K562 (cell line): ENCODE measurements at regions not wholly inside any gene's neighbourhood (a gene's known extent, or its start where the extent isn't known, plus 50 kb on each side); places are given as distances from the start of the nearest gene placed in this dataset.

Experiments used
- ATAC-seq: fragments of 200-7000 bp; cut with Tn5 transposase; 3 replicates; pipeline ENCODE4 v1.9.1; 2020; ENCODE audit warnings: moderate library complexity
- BruUV-seq: library from RNA; stranded (reverse); fragments of 400-500 nt; replicated peaks from 2 replicates; lab custom pipeline; 2021; lab: Mats Ljungman, UMichigan
- CTCF ChIA-PET: fragments of 300-600 bp; formaldehyde crosslinking; extraction: SDS; loops from one replicate; lab custom pipeline; 2021; ENCODE audit warnings: low intra/inter-chr PET ratio; lab: Yijun Ruan, JAX
- POLR2A ChIA-PET: fragments of 300-600, 350-650 bp; sonication (Branson Sonifier 250); formaldehyde crosslinking; extraction: SDS; loops from one replicate; lab custom pipeline; 2021; ENCODE audit warnings: antibody characterized with exemption, inconsistent platforms; lab: Yijun Ruan, JAX
- DNase-seq, 4 experiments: peaks; one replicate each; pipeline versions ENCODE4 v3.0.0 to v3.0.0-alpha.2; 2011 to 2018; ENCODE audit warnings: low spot score in 3 of 4, mixed read lengths in 3 of 4; ENCODE audit errors: extremely low read depth in 1 of 4
- FAIRE-seq: peaks from 2 replicates; lab custom pipeline; 2011; peaks lifted over from hg19 to GRCh38; lab: Jason Lieb, UNC
- H2AFZ ChIP-seq: 2 replicates; pipeline ENCODE4 v1.6.0; 2011; ENCODE audit warnings: low read depth, low read length, control low read depth, inconsistent platforms
- H3K27ac ChIP-seq: fragments of 200-600 bp; 3 replicates; pipeline ENCODE4 v1.8.0; 2011; ENCODE audit warnings: low read depth, mild to moderate bottlenecking, control low read depth, inconsistent platforms, low read length, moderate library complexity, mixed read lengths; ENCODE audit errors: extremely low read depth
- H3K27me3 ChIP-seq, 2 experiments: fragments of 300-600 bp in 1 of 2; 2 replicates in 1 of 2; 3 replicates in 1 of 2; pipeline versions ENCODE4 v1.6.0 to v1.8.0; 2011; ENCODE audit warnings: inconsistent platforms in 2 of 2, low read length in 2 of 2, mild to moderate bottlenecking in 1 of 2, mixed read lengths in 1 of 2, moderate library complexity in 1 of 2; ENCODE audit not compliant: control insufficient read depth in 2 of 2, insufficient read depth in 2 of 2
- H3K36me3 ChIP-seq: fragments of 300-600 bp; 3 replicates; pipeline ENCODE4 v1.8.0; 2011; ENCODE audit warnings: mild to moderate bottlenecking, low read length, inconsistent platforms; ENCODE audit not compliant: control insufficient read depth, insufficient read depth
- H3K4me1 ChIP-seq, 2 experiments: fragments of 200-600 bp in 1 of 2; replicated peaks in 1 of 2; 2 replicates in 1 of 2; 3 replicates in 1 of 2; pipeline versions ENCODE4 v1.5.1 to v1.8.0; 2011; ENCODE audit warnings: inconsistent platforms in 2 of 2, low read length in 2 of 2, mild to moderate bottlenecking in 1 of 2, mixed read lengths in 1 of 2, moderate library complexity in 1 of 2; ENCODE audit not compliant: control insufficient read depth in 2 of 2, insufficient read depth in 2 of 2
- H3K4me2 ChIP-seq: 2 replicates; pipeline ENCODE4 v1.6.1; 2011; ENCODE audit warnings: low read length, control low read depth, inconsistent platforms, mixed read lengths; ENCODE audit not compliant: insufficient read depth
- H3K4me3 ChIP-seq: fragments of 200-600 bp; sonication (generic), shearing (Covaris generic); 2 replicates; pipeline ENCODE4 v1.5.1; 2016; ENCODE audit warnings: control low read depth, inconsistent platforms
- H3K79me2 ChIP-seq: fragments of 200-600 bp; 3 replicates; pipeline ENCODE4 v1.8.0; 2011; ENCODE audit warnings: low read length, inconsistent platforms; ENCODE audit not compliant: control insufficient read depth, insufficient read depth
- H3K9ac ChIP-seq, 2 experiments: 2 replicates each; pipeline versions ENCODE4 v1.6.0 to v1.6.1; 2011; ENCODE audit warnings: low read depth in 2 of 2, low read length in 2 of 2, control low read depth in 1 of 2, inconsistent platforms in 1 of 2, mild to moderate bottlenecking in 1 of 2, mixed read lengths in 1 of 2; ENCODE audit not compliant: insufficient read depth in 1 of 2
- H3K9me1 ChIP-seq: one replicate; pipeline ENCODE4 v1.6.0; 2011; ENCODE audit warnings: inconsistent platforms, mild to moderate bottlenecking, low read length, moderate library complexity; ENCODE audit not compliant: control insufficient read depth, insufficient read depth
- H3K9me3 ChIP-seq: replicated peaks from 2 replicates; pipeline ENCODE4 v1.5.1; 2011; ENCODE audit warnings: low read depth, low read length, inconsistent platforms; ENCODE audit not compliant: control insufficient read depth, insufficient read depth
- H4K20me1 ChIP-seq: replicated peaks from 2 replicates; pipeline ENCODE4 v1.6.1; 2011; ENCODE audit warnings: low read length, inconsistent platforms, mixed read lengths; ENCODE audit not compliant: control insufficient read depth, insufficient read depth
- CBX3 ChIP-seq, 2 experiments: IDR thresholded peaks; 1 replicate in 1 of 2; 2 replicates in 1 of 2; pipeline ENCODE4 v1.6.1; 2012; ENCODE audit warnings: inconsistent platforms in 2 of 2, low read length in 2 of 2, borderline replicate concordance in 1 of 2, control low read depth in 1 of 2
- FOXA3 ChIP-seq, 2 experiments: fragments of 450-650 bp in 1 of 2; sonication (generic) in 1 of 2; formaldehyde crosslinking; IDR thresholded peaks in 1 of 2; conservative IDR thresholded peaks in 1 of 2; 2 replicates each; pipeline versions ENCODE4 v1.4.0 to v1.8.0; 2020 to 2022; ENCODE audit warnings: mild to moderate bottlenecking in 2 of 2, missing genetic modification reagents in 1 of 2
- GATAD2B ChIP-seq: fragments of 450-650 bp; IDR thresholded peaks from 2 replicates; pipeline ENCODE4 v1.6.1; 2017; ENCODE audit warnings: mild to moderate bottlenecking, borderline replicate concordance
- MEIS2 ChIP-seq: fragments of 450-650 bp; IDR thresholded peaks from 2 replicates; pipeline ENCODE4 v1.6.1; 2014; ENCODE audit warnings: mild to moderate bottlenecking; ENCODE audit not compliant: partially characterized antibody
- NFE2 ChIP-seq: IDR thresholded peaks from 2 replicates; pipeline ENCODE4 v1.6.1; 2014; ENCODE audit warnings: antibody characterized with exemption, low read depth
- NUFIP1 ChIP-seq: fragments of 450-650 bp; IDR thresholded peaks from 2 replicates; pipeline ENCODE4 v1.6.1; 2018; ENCODE audit not compliant: partially characterized antibody
- PCBP1 ChIP-seq: fragments of 200-400 bp; formaldehyde crosslinking; IDR thresholded peaks from 2 replicates; pipeline ENCODE4 v1.6.1; 2018; ENCODE audit warnings: mild to moderate bottlenecking, low read depth, low read length; ENCODE audit not compliant: poor library complexity, severe bottlenecking
- POU5F1 ChIP-seq: fragments of 150-350 bp; IDR thresholded peaks from 2 replicates; pipeline ENCODE4 v1.6.1; 2014; ENCODE audit warnings: borderline replicate concordance, low read length, low read depth, mild to moderate bottlenecking; ENCODE audit not compliant: partially characterized antibody
- SNRNP70 ChIP-seq: fragments of 200-400 bp; formaldehyde crosslinking; optimal IDR thresholded peaks from 2 replicates; pipeline ENCODE3; 2017; ENCODE audit warnings: low read depth, low read length
- ZNF133 ChIP-seq: fragments of 250-450 bp; sonication (Bioruptor Pico); IDR thresholded peaks from 2 replicates; pipeline ENCODE4 v1.4.0; 2020; ENCODE audit warnings: mild to moderate bottlenecking
- WGBS: fragments of 100-300 bp; shearing (Covaris generic); methylation state at CpG from one replicate; pipeline ENCODE4 v1.1.6; 2016; ENCODE audit warnings: low coverage, mixed read lengths; ENCODE audit not compliant: insufficient coverage; ENCODE audit errors: missing lambda C conversion rate; 5-methylcytosine and 5-hydroxymethylcytosine counted together
- in situ Hi-C: fragments of 300-500 bp; cut with MboI; formaldehyde crosslinking; loops from 4 replicates; pipeline ENCODE4 v1.15.0; 2018; ENCODE audit warnings: inconsistent platforms, mixed read lengths
- intact Hi-C: fragments of 100-400 bp; cut with micrococcal nuclease; formaldehyde crosslinking; loops from 2 replicates; pipeline ENCODE4 v1.14.2; 2022
- TF ChIP-seq, protein P1 (sequence below): IDR thresholded peaks from 2 replicates; pipeline ENCODE4 v1.6.1; 2012; ENCODE audit warnings: low read depth, low read length, improper control_type of control experiment, borderline replicate concordance
- TF ChIP-seq, protein P2 (sequence below): sonication (generic); formaldehyde crosslinking; IDR thresholded peaks from 2 replicates; pipeline ENCODE4 v1.8.0; 2023; ENCODE audit warnings: missing genetic modification reagents, mild to moderate bottlenecking, borderline replicate concordance
- TF ChIP-seq, protein P3 (sequence below): fragments of 450-650 bp; IDR thresholded peaks from 2 replicates; pipeline ENCODE4 v1.6.1; 2016
- TF ChIP-seq, protein P4 (sequence below): fragments of 450-650 bp; formaldehyde crosslinking; IDR thresholded peaks from 2 replicates; pipeline ENCODE4 v1.4.0; 2020; ENCODE audit warnings: mild to moderate bottlenecking

DNA sequence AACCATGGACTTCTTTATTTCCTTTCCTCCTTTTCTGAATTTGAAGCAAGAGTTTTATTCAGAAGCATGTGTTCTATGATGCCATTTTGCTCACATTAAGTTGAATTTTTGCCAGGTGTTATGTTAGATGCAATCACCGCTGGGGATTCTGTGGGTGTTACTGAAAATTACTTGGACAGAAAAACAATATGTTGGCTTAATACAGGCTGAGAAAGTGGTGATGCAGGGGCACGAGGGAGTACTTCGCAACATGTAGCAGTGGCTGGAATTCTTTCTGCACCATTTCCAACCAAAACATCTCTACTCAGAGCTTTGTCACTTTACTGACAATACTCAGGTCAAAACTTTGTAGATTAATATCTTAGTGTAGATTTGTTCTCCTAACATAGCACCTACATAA, 109.2 kb upstream of the PCDH18 start:
- WGBS: 2% methylated on average over 3 of the region's 3 CpGs
- H3K27ac ChIP-seq: no peak overlapping the region
- POLR2A ChIA-PET: no interaction called here
- TF ChIP-seq FOXA3 (CRISPR knock-in tag; conservative IDR thresholded peaks at IDR 0.05 in 1 of 2, IDR thresholded peaks at IDR 0.05 in 1 of 2): no peak
- TF ChIP-seq, protein P1, sequence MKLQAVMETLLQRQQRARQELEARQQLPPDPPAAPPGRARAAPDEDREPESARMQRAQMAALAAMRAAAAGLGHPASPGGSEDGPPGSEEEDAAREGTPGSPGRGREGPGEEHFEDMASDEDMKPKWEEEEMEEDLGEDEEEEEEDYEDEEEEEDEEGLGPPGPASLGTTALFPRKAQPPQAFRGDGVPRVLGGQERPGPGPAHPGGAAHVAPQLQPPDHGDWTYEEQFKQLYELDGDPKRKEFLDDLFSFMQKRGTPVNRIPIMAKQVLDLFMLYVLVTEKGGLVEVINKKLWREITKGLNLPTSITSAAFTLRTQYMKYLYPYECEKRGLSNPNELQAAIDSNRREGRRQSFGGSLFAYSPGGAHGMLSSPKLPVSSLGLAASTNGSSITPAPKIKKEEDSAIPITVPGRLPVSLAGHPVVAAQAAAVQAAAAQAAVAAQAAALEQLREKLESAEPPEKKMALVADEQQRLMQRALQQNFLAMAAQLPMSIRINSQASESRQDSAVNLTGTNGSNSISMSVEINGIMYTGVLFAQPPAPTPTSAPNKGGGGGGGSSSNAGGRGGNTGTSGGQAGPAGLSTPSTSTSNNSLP: no peak
- TF ChIP-seq CBX3 (IDR thresholded peaks at IDR 0.05; ENCODE audit: borderline replicate concordance in 1 of 2, low read length in 2 of 2): no peak
- TF ChIP-seq, protein P2, sequence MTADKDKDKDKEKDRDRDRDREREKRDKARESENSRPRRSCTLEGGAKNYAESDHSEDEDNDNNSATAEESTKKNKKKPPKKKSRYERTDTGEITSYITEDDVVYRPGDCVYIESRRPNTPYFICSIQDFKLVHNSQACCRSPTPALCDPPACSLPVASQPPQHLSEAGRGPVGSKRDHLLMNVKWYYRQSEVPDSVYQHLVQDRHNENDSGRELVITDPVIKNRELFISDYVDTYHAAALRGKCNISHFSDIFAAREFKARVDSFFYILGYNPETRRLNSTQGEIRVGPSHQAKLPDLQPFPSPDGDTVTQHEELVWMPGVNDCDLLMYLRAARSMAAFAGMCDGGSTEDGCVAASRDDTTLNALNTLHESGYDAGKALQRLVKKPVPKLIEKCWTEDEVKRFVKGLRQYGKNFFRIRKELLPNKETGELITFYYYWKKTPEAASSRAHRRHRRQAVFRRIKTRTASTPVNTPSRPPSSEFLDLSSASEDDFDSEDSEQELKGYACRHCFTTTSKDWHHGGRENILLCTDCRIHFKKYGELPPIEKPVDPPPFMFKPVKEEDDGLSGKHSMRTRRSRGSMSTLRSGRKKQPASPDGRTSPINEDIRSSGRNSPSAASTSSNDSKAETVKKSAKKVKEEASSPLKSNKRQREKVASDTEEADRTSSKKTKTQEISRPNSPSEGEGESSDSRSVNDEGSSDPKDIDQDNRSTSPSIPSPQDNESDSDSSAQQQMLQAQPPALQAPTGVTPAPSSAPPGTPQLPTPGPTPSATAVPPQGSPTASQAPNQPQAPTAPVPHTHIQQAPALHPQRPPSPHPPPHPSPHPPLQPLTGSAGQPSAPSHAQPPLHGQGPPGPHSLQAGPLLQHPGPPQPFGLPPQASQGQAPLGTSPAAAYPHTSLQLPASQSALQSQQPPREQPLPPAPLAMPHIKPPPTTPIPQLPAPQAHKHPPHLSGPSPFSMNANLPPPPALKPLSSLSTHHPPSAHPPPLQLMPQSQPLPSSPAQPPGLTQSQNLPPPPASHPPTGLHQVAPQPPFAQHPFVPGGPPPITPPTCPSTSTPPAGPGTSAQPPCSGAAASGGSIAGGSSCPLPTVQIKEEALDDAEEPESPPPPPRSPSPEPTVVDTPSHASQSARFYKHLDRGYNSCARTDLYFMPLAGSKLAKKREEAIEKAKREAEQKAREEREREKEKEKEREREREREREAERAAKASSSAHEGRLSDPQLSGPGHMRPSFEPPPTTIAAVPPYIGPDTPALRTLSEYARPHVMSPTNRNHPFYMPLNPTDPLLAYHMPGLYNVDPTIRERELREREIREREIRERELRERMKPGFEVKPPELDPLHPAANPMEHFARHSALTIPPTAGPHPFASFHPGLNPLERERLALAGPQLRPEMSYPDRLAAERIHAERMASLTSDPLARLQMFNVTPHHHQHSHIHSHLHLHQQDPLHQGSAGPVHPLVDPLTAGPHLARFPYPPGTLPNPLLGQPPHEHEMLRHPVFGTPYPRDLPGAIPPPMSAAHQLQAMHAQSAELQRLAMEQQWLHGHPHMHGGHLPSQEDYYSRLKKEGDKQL: no peak
- TF ChIP-seq NFE2: no peak
- no peak for TF ChIP-seq POU5F1
- TF ChIP-seq SNRNP70: no peak
- TF ChIP-seq GATAD2B: no peak
- no peak for TF ChIP-seq PCBP1
- TF ChIP-seq, protein P3, sequence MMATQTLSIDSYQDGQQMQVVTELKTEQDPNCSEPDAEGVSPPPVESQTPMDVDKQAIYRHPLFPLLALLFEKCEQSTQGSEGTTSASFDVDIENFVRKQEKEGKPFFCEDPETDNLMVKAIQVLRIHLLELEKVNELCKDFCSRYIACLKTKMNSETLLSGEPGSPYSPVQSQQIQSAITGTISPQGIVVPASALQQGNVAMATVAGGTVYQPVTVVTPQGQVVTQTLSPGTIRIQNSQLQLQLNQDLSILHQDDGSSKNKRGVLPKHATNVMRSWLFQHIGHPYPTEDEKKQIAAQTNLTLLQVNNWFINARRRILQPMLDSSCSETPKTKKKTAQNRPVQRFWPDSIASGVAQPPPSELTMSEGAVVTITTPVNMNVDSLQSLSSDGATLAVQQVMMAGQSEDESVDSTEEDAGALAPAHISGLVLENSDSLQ: no peak
- no peak for TF ChIP-seq MEIS2
- no peak for TF ChIP-seq ZNF133 (CRISPR knock-in tag)
- TF ChIP-seq, protein P4, sequence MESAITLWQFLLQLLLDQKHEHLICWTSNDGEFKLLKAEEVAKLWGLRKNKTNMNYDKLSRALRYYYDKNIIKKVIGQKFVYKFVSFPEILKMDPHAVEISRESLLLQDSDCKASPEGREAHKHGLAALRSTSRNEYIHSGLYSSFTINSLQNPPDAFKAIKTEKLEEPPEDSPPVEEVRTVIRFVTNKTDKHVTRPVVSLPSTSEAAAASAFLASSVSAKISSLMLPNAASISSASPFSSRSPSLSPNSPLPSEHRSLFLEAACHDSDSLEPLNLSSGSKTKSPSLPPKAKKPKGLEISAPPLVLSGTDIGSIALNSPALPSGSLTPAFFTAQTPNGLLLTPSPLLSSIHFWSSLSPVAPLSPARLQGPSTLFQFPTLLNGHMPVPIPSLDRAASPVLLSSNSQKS (CRISPR knock-in tag): no peak
- no peak for TF ChIP-seq NUFIP1

More for the DNA sequence above, 109.2 kb upstream of the PCDH18 start:
- Histone ChIP-seq H3K79me2 (no peaks in the 10 kb centered on the region), H4K20me1 (no peaks in the 10 kb centered on the region), H3K27me3 (no peaks in the 10 kb centered on the region), H3K9ac (no peak overlapping the region), H3K9me1 (no peaks in the 10 kb centered on the region), H3K9me3 (no peaks in the 10 kb centered on the region), H3K36me3 (no peaks in the 10 kb centered on the region), H3K4me3 (no peak overlapping the region), H2AFZ (no peak overlapping the region), H3K4me2 (no peak overlapping the region), H3K4me1 (no peaks in the 10 kb centered on the region)
- FAIRE-seq: no peak
- no peak for ATAC-seq
- CTCF ChIA-PET: no interaction called here
- DNase-seq: no peak
- in situ Hi-C loops (no loop called here), intact Hi-C loops (no loop called here)
- BruUV-seq: no TSS peak
